UCSD-AML1 (cell line): ENCODE measurements at regions not wholly inside any gene's neighbourhood (a gene's known extent, or its start where the extent isn't known, plus 50 kb on each side); places are given as distances from the start of the nearest gene placed in this dataset.

ENCODE experiments used
- DNase-seq: peaks from one replicate; lab custom pipeline; 2025; ENCODE audit not compliant: unreplicated experiment; lab: John Stamatoyannopoulos, UW

GRCh38 chr18:57991552-57991951 is 52.5 kb upstream of the NEDD4L start:
- DNase-seq: no peak

DNA sequence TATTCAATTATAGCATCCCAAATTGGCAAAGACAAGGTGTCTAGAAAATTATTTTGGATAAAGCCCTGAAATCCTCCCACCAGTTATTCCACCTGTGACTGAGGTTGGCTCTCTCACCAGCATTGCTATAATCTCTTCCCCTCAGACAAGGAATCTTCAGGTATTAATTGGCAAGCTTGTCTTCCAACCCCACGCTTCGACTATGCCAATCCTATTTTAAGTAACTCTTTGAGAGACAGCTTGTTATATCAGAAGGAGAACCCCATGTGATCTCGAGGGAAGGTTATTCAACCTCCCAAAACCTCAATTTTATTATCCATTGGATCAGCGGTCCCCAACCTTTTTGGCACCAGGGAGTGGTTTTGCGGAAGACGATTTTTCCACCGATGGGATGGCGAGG is 54.5 kb upstream of the NEDD4L start:
- DNase-seq: no peak

GRCh38 chr18:57984490-57985115 is 59.4 kb upstream of the NEDD4L start:
- DNase-seq: no peak

- DNase-seq: no peak
These were observed 60.1 kb upstream of the NEDD4L start for GRCh38 chr18:57983965-57984364.

DNA sequence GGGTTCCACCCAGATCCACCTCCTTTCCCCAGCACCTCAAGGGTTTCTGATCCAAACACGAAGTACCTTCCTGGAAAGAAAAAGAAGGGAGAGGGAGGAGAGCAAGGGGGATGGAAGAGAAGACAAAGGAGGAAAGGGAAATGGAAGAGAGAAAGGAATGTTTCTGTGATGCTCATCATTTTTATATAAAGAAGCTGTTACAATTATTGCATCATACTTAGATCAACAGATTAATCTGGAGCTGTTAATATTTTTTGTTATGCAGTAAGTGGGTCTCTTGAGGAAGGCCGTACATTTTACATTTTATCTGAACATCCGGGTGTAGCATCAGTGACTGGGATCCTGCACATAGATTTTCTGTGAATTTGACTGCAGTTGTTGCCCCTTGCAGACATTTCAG is 60.6 kb upstream of the NEDD4L start:
- no peak for DNase-seq

DNA sequence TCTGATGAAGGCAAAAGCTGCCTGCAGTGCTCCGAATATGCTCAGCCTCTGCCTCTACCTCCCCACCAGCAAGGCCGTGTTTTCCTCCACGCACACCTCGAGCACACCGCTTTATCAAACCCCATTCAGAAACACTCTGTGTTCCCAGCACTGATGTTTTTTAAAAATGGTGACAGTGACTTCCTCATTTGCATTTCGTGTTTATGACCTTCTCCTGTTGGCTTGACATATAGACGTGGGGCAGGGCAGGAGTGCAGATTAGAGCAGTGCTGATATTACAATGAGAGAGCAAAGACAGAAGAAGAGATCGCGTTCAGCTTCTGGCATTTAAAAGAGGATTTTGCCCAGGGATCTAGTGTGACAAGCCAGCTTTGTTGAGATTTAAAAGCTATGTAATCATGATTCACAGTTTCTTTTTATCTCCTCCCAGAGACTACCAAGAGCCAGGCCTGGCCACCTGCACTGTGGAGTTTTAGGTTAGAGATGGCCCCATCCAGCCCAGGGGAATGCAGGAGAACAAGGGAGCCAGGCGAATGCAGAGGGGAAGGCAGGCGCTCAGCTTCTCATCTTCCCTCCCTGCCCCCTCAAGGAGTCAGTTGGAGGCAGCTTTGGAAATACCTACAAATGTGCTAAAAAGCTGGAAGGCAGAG is 61.5 kb upstream of the NEDD4L start:
- DNase-seq: no peak

GRCh38 chr18:57981308-57982028 is 62.6 kb upstream of the NEDD4L start:
- DNase-seq: no peak

GRCh38 chr18:57980573-57981307 is 63.3 kb upstream of the NEDD4L start:
- no peak for DNase-seq

- no peak for DNase-seq
These were observed 67.7 kb upstream of the NEDD4L start for GRCh38 chr18:57976230-57976773.

DNA sequence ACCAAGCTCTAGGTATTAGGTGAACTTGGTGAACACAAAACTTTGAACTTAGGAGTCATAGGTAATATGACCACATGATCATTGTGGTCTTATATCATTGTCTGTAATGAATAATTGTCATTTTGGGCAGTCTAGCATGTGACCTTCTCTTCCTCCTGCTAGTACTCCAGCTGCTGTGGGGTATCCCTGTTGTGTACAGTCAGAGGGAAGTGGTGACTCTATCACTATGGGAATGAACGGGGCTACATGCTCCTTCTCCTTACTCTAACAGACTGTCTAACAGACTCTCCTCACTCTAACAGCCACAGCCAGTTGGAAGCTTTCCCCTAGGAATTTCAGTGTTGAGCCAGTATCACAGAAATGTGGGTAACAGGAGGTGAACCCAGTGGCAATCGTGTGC is 68.2 kb upstream of the NEDD4L start:
- DNase-seq: no peak

DNA sequence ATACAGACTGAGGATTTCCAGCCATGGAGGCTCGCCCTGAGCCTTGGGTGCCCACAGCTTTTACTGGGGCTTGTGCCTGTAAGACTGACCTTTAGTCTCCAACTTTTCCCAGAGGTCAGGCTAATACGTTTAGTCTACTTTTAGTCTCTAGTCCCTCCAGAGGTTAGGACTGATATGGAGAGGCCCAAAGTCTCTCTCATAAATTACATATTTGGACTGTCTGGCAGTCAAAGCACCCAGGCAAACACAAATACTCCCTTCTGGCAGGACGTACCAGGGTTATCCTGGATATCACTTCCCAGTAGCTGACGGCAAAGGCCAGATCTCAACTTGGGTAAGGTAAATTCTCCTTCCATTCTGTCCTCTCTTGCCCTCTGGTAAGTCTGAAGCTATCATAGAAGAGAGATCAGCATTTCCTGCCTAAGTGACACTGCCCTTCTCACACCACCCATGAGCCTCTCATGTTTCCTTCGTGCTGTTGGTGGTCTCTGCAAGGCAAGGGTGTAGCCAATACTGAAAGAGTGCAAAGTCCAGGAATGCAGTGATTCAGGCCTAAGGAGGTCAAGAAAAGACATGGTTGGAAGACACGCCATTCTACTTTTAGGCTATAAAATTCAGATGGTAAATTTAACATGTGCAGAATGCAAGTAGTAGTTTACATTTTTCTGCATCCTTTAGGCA is 69.3 kb upstream of the NEDD4L start:
- no peak for DNase-seq

- no peak for DNase-seq
These were observed 70.1 kb upstream of the NEDD4L start for GRCh38 chr18:57973889-57974288.

- DNase-seq: no peak
These were observed 73.5 kb upstream of the NEDD4L start for GRCh38 chr18:57970356-57971095.

- no peak for DNase-seq
These were observed 74.2 kb upstream of the NEDD4L start for GRCh38 chr18:57969824-57970223.

GRCh38 chr18:57965246-57965645 is 78.8 kb upstream of the NEDD4L start:
- DNase-seq: no peak

DNA sequence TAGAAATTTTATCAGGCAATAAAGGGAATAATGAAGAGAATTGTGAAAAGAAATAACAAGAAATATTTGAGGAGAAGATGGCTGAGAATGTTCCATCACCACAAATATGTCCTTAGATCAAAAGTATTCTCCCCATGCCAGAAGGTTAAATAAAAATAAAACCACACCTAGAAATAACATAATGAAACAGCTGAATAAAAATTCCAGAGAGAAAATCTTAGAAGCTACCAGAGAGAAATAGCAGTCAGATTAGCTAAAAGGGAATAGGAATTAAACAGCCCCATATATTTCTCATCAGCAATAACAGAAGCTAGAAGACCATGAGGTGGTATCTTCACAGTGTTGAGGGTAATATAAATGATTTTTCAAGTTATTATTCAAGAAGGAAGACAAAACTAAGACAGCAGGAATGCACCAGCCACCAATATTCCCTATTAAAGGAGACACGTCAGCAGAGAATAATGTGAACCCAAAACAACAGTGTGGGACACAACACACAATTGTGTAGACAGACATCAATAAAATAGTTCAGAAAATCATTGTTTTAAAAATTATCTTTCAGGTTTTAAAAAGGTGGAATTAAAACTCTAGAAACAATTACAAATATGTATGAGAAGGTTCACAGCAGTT is 82.0 kb upstream of the NEDD4L start:
- DNase-seq: no peak

DNA sequence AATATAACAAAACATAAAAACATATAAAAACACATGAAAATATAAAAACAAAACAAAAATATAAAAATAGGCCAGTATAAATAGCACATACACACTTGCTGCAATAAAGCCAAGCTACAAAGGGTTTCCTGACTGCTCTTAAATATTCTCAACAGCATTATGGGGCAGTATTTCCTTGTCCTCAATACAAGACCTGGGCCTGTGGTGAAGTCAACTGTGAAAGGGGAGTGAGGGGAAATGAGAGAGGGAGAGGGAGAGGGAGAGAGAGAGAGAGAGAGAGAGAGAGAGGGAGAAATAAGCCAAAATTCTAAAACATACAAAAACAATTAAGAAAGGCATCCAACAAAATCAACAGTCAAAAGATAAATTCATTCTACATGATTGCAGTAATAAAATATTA is 82.6 kb upstream of the NEDD4L start:
- no peak for DNase-seq

DNA sequence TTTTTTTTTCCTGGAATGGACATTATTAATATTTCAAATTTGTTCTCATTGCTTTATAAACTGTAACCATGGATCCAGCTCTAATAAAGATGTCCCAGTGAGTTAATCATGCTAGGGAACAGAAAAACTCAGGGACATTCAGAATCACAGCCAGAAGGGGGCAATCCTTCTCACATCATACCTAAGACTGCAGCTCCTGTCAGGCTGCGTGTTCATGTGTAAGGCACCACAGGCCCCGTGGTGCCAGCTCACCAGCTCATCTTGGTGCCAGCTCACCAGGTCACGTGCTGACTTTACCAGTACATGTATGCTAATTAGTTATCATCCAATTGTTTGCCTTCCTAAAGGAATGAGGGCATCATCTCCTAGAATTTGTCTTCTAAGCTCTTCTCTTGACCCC is 84.7 kb upstream of the NEDD4L start:
- no peak for DNase-seq

DNA sequence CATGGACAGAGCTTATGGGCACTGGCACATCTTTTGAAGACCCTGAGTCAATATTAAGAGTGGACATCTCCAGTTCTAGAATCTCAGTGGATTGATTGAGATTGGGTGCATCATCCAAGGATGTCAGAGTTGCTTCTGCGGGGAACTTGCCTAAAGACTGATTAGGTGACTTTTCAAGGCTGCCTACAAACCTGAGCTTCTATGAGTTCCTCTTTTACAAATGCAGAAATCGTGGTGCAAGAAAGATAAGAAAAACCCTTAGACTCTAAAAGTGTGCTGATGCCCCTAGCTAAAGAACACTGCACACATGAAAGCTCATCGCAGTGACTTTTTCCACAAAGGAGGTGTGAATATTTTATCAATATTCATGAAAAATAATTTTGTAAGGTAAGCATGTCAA is 86.8 kb upstream of the NEDD4L start:
- DNase-seq: no peak

DNA sequence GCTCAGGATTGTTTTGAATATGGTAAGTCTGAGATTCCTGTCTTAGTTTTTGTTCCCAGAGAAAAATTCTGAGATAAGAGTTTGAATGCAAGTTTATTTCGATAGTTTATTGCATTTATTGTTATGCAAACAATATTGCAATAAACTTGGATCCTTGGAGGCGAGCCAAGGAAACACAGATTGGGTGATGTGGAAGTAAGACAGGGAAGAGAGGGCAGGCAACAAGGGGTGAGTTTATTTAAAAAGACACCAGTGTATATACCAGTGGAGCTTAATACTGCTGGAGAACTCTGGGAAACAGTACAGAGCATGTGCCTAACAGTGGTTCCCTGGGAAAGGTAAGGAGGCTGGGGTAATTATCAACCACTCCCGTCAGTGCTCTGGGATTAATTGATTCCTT is 87.5 kb upstream of the NEDD4L start:
- no peak for DNase-seq
